Caco-2 (cell line): ENCODE measurements at regions not wholly inside any gene's neighbourhood (a gene's known extent, or its start where the extent isn't known, plus 50 kb on each side); places are given as distances from the start of the nearest gene placed in this dataset.

Experiments used
- BruUV-seq: library from RNA; stranded (reverse); fragments of 400-500 nt; replicated peaks from 2 replicates; lab custom pipeline; 2021; lab: Mats Ljungman, UMichigan
- CTCF ChIA-PET: fragments of 300-600 bp; sonication (Branson Sonifier 250); formaldehyde crosslinking; loops from one replicate; lab custom pipeline; 2022; ENCODE audit warnings: antibody characterized with exemption; lab: Charles Lee
- POLR2A ChIA-PET: fragments of 300-600 bp; sonication (Branson Sonifier 250); formaldehyde crosslinking; loops from one replicate; lab custom pipeline; 2022; ENCODE audit warnings: antibody characterized with exemption; lab: Charles Lee
- DNase-seq, 2 experiments: peaks; one replicate each; pipeline versions ENCODE4 v3.0.0 to v3.0.0-alpha.2; 2020 to 2022
- H3K27me3 ChIP-seq: replicated peaks from 2 replicates; pipeline ENCODE4 v1.6.0; 2011; ENCODE audit warnings: low read length; ENCODE audit not compliant: control insufficient read depth, insufficient read depth
- H3K36me3 ChIP-seq: 2 replicates; pipeline ENCODE4 v1.5.1; 2011; ENCODE audit warnings: low read length; ENCODE audit not compliant: control insufficient read depth, insufficient read depth
- H3K4me1 ChIP-seq: fragments of 250-450 bp; sonication (Bioruptor Pico); 2 replicates; pipeline ENCODE4 v1.5.1; 2020; ENCODE audit warnings: mild to moderate bottlenecking
- H3K4me3 ChIP-seq: 2 replicates; pipeline ENCODE4 v1.5.1; 2011; ENCODE audit warnings: low read depth, mild to moderate bottlenecking, control low read depth, low read length
- H3K9me3 ChIP-seq: fragments of 250-450 bp; sonication (Bioruptor Pico); 2 replicates; pipeline ENCODE4 v1.5.1; 2020; ENCODE audit warnings: mild to moderate bottlenecking, moderate library complexity
- H3K27ac Mint-ChIP-seq: one replicate; pipeline ENCODE4 v1.8.0; 2022; ENCODE audit warnings: mixed read lengths; ENCODE audit not compliant: unreplicated experiment
- H3K27me3 Mint-ChIP-seq: one replicate; pipeline ENCODE4 v1.8.0; 2022; ENCODE audit warnings: mixed read lengths; ENCODE audit not compliant: insufficient read depth, unreplicated experiment
- H3K36me3 Mint-ChIP-seq: one replicate; pipeline ENCODE4 v1.8.0; 2022; ENCODE audit warnings: mild to moderate bottlenecking, mixed read lengths; ENCODE audit not compliant: insufficient read depth, unreplicated experiment
- H3K4me1 Mint-ChIP-seq: one replicate; pipeline ENCODE4 v1.8.0; 2022; ENCODE audit warnings: low read depth, mixed read lengths; ENCODE audit not compliant: unreplicated experiment
- H3K4me3 Mint-ChIP-seq: one replicate; pipeline ENCODE4 v1.8.0; 2022; ENCODE audit warnings: mild to moderate bottlenecking, moderate library complexity, mixed read lengths; ENCODE audit not compliant: unreplicated experiment
- H3K9me3 Mint-ChIP-seq: one replicate; pipeline ENCODE4 v1.8.0; 2022; ENCODE audit warnings: mixed read lengths; ENCODE audit not compliant: unreplicated experiment
- intact Hi-C: fragments of 100-400 bp; cut with micrococcal nuclease; formaldehyde crosslinking; loops from one replicate; pipeline ENCODE4 v1.10.0; 2022; ENCODE audit not compliant: unreplicated experiment
- TF ChIP-seq, protein P1 (sequence below), 2 experiments: fragments of 200-600 bp in 1 of 2; IDR thresholded peaks; 1 replicate in 1 of 2; 2 replicates in 1 of 2; pipeline versions ENCODE4 v1.5.1 to v1.8.0; 2011 to 2022; ENCODE audit warnings: antibody characterized with exemption in 1 of 2, control low read depth in 1 of 2, inconsistent platforms in 1 of 2, low read depth in 1 of 2, low read length in 1 of 2, mild to moderate bottlenecking in 1 of 2, moderate library complexity in 1 of 2; ENCODE audit not compliant: insufficient read depth in 1 of 2, severe bottlenecking in 1 of 2, unreplicated experiment in 1 of 2

DNA sequence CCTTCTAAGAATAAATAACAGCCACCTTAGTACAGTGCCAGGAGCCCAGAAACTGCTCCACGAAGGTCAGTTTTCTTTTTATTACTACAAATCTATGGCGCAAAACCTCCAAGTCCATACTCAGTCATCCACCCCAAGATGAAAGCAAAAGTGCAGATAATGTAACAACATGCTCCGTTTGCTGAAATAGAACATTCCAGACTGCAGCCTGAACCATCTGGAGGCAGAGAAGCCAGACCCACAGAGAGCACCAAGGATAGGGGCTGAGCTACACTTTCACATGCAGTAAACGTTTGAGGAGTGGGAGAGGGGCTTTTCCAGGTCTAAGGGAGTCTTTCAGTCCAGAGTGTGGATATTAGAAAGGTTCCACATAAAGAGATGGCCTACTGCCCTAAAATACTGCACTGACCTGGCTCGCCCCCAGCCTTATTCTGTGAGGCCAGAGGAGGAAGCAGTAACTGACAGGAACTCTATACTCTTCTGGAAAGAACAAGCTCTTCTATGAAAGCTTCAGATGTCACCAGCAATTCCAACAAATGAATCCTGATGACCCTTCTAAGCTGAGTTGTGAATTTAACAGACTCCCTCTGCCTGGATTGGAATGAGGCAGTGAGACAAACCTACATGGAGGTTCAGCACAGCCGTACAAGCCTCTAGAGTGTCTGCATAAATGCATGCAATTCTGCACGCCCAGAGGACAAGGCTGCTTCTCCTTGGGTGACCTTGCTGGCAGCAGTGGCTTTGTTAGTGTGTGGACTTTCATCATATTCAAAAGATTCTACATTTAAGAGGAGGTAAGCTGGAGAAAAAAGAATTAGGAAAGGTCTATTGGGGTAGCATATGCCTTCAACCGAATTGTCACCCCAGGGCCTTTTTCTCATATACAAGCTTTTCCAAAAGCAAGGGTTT, 153.9 kb upstream of the EGLN3 start:
- H3K27me3 Mint-ChIP-seq = no peaks in the 10 kb centered on the region
- H3K4me1 Mint-ChIP-seq = peaks cover 38% of the 10 kb centered on the region
- H3K36me3 Mint-ChIP-seq = no peaks in the 10 kb centered on the region
- BruUV-seq = no TSS peak
- Histone ChIP-seq H3K4me1 (peaks cover 54% of the 10 kb centered on the region), H3K9me3 (no peaks in the 10 kb centered on the region), H3K27me3 (no peaks in the 10 kb centered on the region), H3K36me3 (no peaks in the 10 kb centered on the region), H3K4me3 (no peak overlapping the region)
- TF ChIP-seq, protein P1, sequence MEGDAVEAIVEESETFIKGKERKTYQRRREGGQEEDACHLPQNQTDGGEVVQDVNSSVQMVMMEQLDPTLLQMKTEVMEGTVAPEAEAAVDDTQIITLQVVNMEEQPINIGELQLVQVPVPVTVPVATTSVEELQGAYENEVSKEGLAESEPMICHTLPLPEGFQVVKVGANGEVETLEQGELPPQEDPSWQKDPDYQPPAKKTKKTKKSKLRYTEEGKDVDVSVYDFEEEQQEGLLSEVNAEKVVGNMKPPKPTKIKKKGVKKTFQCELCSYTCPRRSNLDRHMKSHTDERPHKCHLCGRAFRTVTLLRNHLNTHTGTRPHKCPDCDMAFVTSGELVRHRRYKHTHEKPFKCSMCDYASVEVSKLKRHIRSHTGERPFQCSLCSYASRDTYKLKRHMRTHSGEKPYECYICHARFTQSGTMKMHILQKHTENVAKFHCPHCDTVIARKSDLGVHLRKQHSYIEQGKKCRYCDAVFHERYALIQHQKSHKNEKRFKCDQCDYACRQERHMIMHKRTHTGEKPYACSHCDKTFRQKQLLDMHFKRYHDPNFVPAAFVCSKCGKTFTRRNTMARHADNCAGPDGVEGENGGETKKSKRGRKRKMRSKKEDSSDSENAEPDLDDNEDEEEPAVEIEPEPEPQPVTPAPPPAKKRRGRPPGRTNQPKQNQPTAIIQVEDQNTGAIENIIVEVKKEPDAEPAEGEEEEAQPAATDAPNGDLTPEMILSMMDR (IDR thresholded peaks at IDR 0.05; ENCODE audit: insufficient read depth in 1 of 2, low read depth in 1 of 2, low read length in 1 of 2, severe bottlenecking in 1 of 2, unreplicated experiment in 1 of 2) = no peak
- ChIA-PET CTCF (interaction anchor here (1.0 kb wide), 1 partner anchor 255 kb away, joined by 4 read pairs; no protein-coding TSS in a partner anchor), POLR2A (no interaction called here)
- H3K27ac Mint-ChIP-seq = peak overlapping the region; percentile 83
- intact Hi-C loops = no loop called here
- no peak overlapping the region for H3K4me3 Mint-ChIP-seq
- DNase-seq = no peak
- no peaks in the 10 kb centered on the region for H3K9me3 Mint-ChIP-seq

DNA sequence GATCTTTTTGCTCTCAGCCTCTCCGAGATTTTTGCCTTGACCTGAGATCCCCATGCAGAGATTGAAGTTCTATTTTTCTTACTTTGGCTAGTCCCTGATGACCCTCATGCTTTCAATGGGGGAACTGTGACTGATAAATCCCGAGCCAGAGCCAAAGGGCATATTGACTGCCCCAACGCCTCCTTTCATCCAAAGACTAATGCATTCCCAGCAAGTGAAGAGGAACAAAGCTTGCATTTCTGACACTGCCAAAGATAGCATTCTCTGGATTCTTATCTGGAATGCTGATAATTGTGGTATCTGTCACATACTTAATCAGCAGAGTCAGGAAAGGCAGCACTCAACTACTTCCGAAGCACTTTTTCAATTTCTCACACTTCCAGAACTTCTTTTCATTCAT, 152.3 kb upstream of the EGLN3 start:
- Mint-ChIP-seq H3K9me3 (no peaks in the 10 kb centered on the region), H3K27me3 (no peaks in the 10 kb centered on the region), H3K4me3 (peak overlapping the region; percentile 7), H3K27ac (peak overlapping the region; percentile 83), H3K36me3 (no peaks in the 10 kb centered on the region), H3K4me1 (peaks cover 53% of the 10 kb centered on the region)
- Histone ChIP-seq H3K27me3 (no peaks in the 10 kb centered on the region), H3K4me3 (no peak overlapping the region), H3K36me3 (no peaks in the 10 kb centered on the region), H3K4me1 (peaks cover 67% of the 10 kb centered on the region), H3K9me3 (no peaks in the 10 kb centered on the region)
- TF ChIP-seq, protein P1 (IDR thresholded peaks at IDR 0.05; ENCODE audit: insufficient read depth in 1 of 2, low read depth in 1 of 2, low read length in 1 of 2, severe bottlenecking in 1 of 2, unreplicated experiment in 1 of 2) = no peak
- no TSS peak for BruUV-seq
- POLR2A ChIA-PET = interaction anchor here (0.7 kb wide), 1 partner anchor 44 kb away, joined by 3 read pairs; no protein-coding TSS in a partner anchor
- intact Hi-C loops = loop anchor here (1.0 kb wide), 4 partner anchors 10 to 125 kb away; no protein-coding TSS in a partner anchor
- CTCF ChIA-PET = interaction anchor here (1.4 kb wide), 1 partner anchor 125 kb away, joined by 4 read pairs; no protein-coding TSS in a partner anchor
- DNase-seq = peak; percentile 62 to 81

DNA sequence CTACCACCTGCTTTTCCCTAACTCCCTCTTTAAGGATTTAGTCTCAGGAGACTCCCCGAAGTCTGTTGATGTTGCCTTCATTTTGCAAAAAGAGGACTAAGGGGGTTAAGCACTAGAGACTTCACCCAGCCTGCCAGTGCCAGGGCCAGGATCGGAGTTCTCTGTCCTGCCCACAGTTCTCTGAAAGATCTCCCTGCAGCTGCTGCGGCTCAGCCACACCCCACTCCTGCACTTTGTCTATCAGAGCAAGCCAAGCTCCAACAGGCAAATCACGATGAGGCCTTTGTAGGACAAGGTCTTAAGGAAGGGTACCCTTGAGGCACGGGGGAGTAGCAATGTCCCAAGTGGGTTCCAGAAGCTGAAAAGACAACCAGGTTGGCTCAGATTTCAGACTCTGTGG, 148.8 kb upstream of the EGLN3 start:
- Histone ChIP-seq H3K4me3 (no peak overlapping the region), H3K9me3 (no peaks in the 10 kb centered on the region), H3K4me1 (peaks cover 52% of the 10 kb centered on the region), H3K36me3 (no peaks in the 10 kb centered on the region), H3K27me3 (no peaks in the 10 kb centered on the region)
- POLR2A ChIA-PET = no interaction called here
- TF ChIP-seq, protein P1 (IDR thresholded peaks at IDR 0.05; ENCODE audit: insufficient read depth in 1 of 2, low read depth in 1 of 2, low read length in 1 of 2, severe bottlenecking in 1 of 2, unreplicated experiment in 1 of 2) = no peak
- CTCF ChIA-PET = no interaction called here
- no TSS peak for BruUV-seq
- Mint-ChIP-seq H3K36me3 (no peaks in the 10 kb centered on the region), H3K9me3 (no peaks in the 10 kb centered on the region), H3K27ac (peak overlapping the region; percentile 57), H3K4me3 (no peak overlapping the region), H3K4me1 (peaks cover 42% of the 10 kb centered on the region), H3K27me3 (no peaks in the 10 kb centered on the region)
- no peak for DNase-seq
- intact Hi-C loops = loop anchor here (2.0 kb wide), 1 partner anchor 201 kb away; no protein-coding TSS in a partner anchor
